ENCODE measurements at regions not wholly inside any gene's neighbourhood (a gene's known extent, or its start where the extent isn't known, plus 50 kb on each side); places are given as distances from the start of the nearest gene placed in this dataset.
A peak's percentile ranks its signal among the peaks of the same experiment; 100 is the strongest.

DNA sequence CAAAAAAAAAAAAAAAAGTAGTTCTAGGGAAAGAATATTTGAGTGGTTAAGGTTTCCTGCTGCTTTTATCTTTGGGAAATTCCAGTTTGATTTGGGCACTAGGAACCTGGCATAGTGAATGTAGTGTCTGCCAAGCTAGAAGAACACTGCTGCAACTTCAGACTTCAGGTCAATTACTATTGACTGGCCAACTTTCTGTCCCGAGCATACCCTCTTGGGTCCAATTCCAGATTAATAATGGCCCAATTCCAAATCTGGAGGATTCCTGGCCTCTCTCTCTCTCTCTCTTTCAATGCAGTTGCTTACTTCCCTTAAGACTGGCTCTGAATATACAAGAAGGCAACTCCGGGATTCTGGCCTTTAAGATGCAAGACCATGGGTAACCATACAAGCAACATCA, 74.9 kb downstream of the ANKEF1 start:
- no peak for TF ChIP-seq CTCF (IDR thresholded peaks at IDR 0.05; ENCODE audit: poor library complexity)
- no peak for TF ChIP-seq EZH2phosphoT487 (IDR thresholded peaks at IDR 0.05; ENCODE audit: low read depth, severe bottlenecking, unreplicated experiment)
- no peak for TF ChIP-seq EZH2 (IDR thresholded peaks at IDR 0.05; ENCODE audit: borderline replicate concordance)
- Histone ChIP-seq H3K9me3 (ENCODE audit: low read depth) (no peaks in the 10 kb centered on the region), H4K20me1 (ENCODE audit: insufficient read depth, poor library complexity, severe bottlenecking) (no peaks in the 10 kb centered on the region), H3K79me2 (no peaks in the 10 kb centered on the region), H3K27me3 (no peaks in the 10 kb centered on the region), H3K4me2 (no peak overlapping the region), H3K27ac (no peak overlapping the region), H2AFZ (no peak overlapping the region), H3K36me3 (replicated peaks; ENCODE audit: insufficient read depth, low read depth) (no peaks in the 10 kb centered on the region), H3K4me1 (ENCODE audit: insufficient read depth) (peaks cover 6% of the 10 kb centered on the region), H3K4me3 (no peak overlapping the region), H3K9me2 (replicated peaks; ENCODE audit: insufficient read depth) (no peaks in the 10 kb centered on the region)
- DNase-seq (ENCODE audit: low spot score), result no peak
- WGBS (ENCODE audit: low lambda C conversion rate, missing lambda C conversion rate), result 89% methylated on average over 2 of the region's 2 CpGs

DNA sequence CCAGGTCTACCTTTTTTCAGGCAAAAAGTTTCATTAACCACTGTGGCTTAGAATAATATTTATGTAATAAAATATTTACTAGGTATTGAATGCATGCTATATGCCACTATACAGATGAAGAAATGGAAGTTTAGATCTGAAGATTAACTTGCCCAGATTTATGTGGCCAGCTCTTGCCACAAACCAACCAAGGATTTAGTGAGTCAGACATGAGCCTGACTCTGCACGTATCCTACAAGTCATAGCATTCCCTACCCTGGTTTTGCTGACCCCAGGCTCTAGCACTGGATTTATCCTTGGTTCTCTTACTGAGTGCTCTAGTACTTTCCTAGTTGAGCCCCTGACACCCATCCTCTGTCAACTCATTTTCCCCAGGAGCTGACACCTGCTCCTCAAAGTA, 75.4 kb downstream of the ANKEF1 start:
- H4K20me1 ChIP-seq (ENCODE audit: insufficient read depth, poor library complexity, severe bottlenecking), result no peaks in the 10 kb centered on the region
- H3K27me3 ChIP-seq, result no peaks in the 10 kb centered on the region
- H3K9me2 ChIP-seq (replicated peaks; ENCODE audit: insufficient read depth), result no peaks in the 10 kb centered on the region
- no peak overlapping the region for H3K4me3 ChIP-seq
- H2AFZ ChIP-seq, result no peak overlapping the region
- H3K4me1 ChIP-seq (ENCODE audit: insufficient read depth), result peaks cover 6% of the 10 kb centered on the region
- no peaks in the 10 kb centered on the region for H3K79me2 ChIP-seq
- no peak overlapping the region for H3K27ac ChIP-seq
- no peaks in the 10 kb centered on the region for H3K9me3 ChIP-seq (ENCODE audit: low read depth)
- 92% methylated on average over 1 of the region's 1 CpG for WGBS (ENCODE audit: low lambda C conversion rate, missing lambda C conversion rate)
- DNase-seq (ENCODE audit: low spot score), result no peak
- H3K36me3 ChIP-seq (replicated peaks; ENCODE audit: insufficient read depth, low read depth), result no peaks in the 10 kb centered on the region
- no peak overlapping the region for H3K4me2 ChIP-seq
- TF ChIP-seq EZH2 (IDR thresholded peaks at IDR 0.05; ENCODE audit: borderline replicate concordance), result no peak
- TF ChIP-seq EZH2phosphoT487 (IDR thresholded peaks at IDR 0.05; ENCODE audit: low read depth, severe bottlenecking, unreplicated experiment), result no peak
- no peak for TF ChIP-seq CTCF (IDR thresholded peaks at IDR 0.05; ENCODE audit: poor library complexity)

- DNase-seq (ENCODE audit: low spot score), result peak; percentile 62
- Histone ChIP-seq H3K36me3 (replicated peaks; ENCODE audit: insufficient read depth, low read depth) (no peaks in the 10 kb centered on the region), H3K4me3 (no peak overlapping the region), H3K9me3 (ENCODE audit: low read depth) (no peaks in the 10 kb centered on the region), H3K4me2 (no peak overlapping the region), H4K20me1 (ENCODE audit: insufficient read depth, poor library complexity, severe bottlenecking) (no peaks in the 10 kb centered on the region), H3K4me1 (ENCODE audit: insufficient read depth) (peaks cover 6% of the 10 kb centered on the region), H2AFZ (no peak overlapping the region), H3K9me2 (replicated peaks; ENCODE audit: insufficient read depth) (no peaks in the 10 kb centered on the region), H3K79me2 (no peaks in the 10 kb centered on the region), H3K27ac (peak overlapping the region; percentile 64), H3K27me3 (no peaks in the 10 kb centered on the region)
- no peak for TF ChIP-seq EZH2phosphoT487 (IDR thresholded peaks at IDR 0.05; ENCODE audit: low read depth, severe bottlenecking, unreplicated experiment)
- no peak for TF ChIP-seq EZH2 (IDR thresholded peaks at IDR 0.05; ENCODE audit: borderline replicate concordance)
- no peak for TF ChIP-seq CTCF (IDR thresholded peaks at IDR 0.05; ENCODE audit: poor library complexity)
- 56% methylated on average over 5 of the region's 5 CpGs for WGBS (ENCODE audit: low lambda C conversion rate, missing lambda C conversion rate)
Measured at GRCh38 chr20:10111139-10111958, 76.6 kb downstream of the ANKEF1 start.
